Lower lobe of right lung (tissue), 2 donors: ENCODE measurements at regions not wholly inside any gene's neighbourhood (a gene's known extent, or its start where the extent isn't known, plus 50 kb on each side); places are given as distances from the start of the nearest gene placed in this dataset.
A peak's percentile ranks its signal among the peaks of the same experiment; 100 is the strongest.

Source experiments
- ATAC-seq, 2 donors: fragments of 200-7000 bp; cut with Tn5 transposase; one replicate each; pipeline ENCODE4 v1.9.1; 2020 to 2022; ENCODE audit warnings: mild to moderate bottlenecking in 2 of 2, moderate library complexity in 2 of 2
- DNase-seq: peaks from one replicate; pipeline ENCODE4 v3.0.0-alpha.2; 2020
- H3K27ac ChIP-seq: fragments of 200-600 bp; one replicate; pipeline ENCODE4 v1.8.0; 2022
- H3K27me3 ChIP-seq: fragments of 200-600 bp; one replicate; pipeline ENCODE4 v1.8.0; 2022; ENCODE audit warnings: low read depth
- H3K36me3 ChIP-seq: fragments of 200-600 bp; one replicate; pipeline ENCODE4 v1.8.0; 2022; ENCODE audit warnings: mild to moderate bottlenecking
- H3K4me1 ChIP-seq: fragments of 200-600 bp; one replicate; pipeline ENCODE4 v1.8.0; 2022
- H3K4me3 ChIP-seq: fragments of 200-600 bp; one replicate; pipeline ENCODE4 v1.8.0; 2022; ENCODE audit warnings: mild to moderate bottlenecking
- H3K9me3 ChIP-seq: fragments of 200-600 bp; one replicate; pipeline ENCODE4 v1.8.0; 2022
- intact Hi-C: fragments of 100-400 bp; cut with DNase I; formaldehyde crosslinking; loops from one replicate; pipeline ENCODE4 v1.11.0; 2022
- TF ChIP-seq, protein P1 (sequence below): fragments of 200-600 bp; IDR thresholded peaks from one replicate; pipeline ENCODE4 v1.8.0; 2022; ENCODE audit warnings: antibody characterized with exemption, mild to moderate bottlenecking
- donor health status: DM: no; HTN: yes; CAD: no; lungs with severe emphysema.

DNA sequence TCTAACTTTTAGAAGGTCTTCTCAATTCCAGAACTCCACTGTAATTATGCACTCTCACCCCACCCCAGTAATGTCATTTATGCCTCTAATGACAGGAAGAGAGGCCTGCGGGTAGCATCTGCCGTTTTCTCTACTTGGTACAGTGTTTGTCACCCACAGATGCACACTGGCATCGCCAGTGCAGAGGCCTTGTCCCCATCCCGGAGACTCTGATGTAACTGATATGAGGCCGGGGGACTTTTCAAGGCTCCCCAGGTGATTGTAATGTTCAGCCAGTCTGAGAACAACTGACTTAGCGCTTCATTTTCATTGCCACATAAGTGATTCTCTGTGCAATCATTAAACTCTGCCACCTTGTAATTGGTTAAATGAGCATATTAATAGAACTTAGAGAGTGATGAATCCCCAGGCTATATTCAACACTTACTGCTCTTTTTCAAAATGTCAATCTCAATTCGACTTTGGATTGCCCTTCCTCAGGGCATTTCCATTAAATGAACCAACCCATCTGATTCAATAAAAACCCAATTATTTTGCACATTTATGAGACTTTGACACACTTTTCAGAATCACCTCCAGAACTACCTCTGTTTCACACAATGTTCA is 113.2 kb downstream of the HERPUD2 start:
- no peaks in the 10 kb centered on the region for H3K4me1 ChIP-seq
- intact Hi-C loops = no loop called here
- no peaks in the 10 kb centered on the region for H3K27me3 ChIP-seq
- H3K36me3 ChIP-seq = no peaks in the 10 kb centered on the region
- ATAC-seq = no peak
- no peak for DNase-seq
- TF ChIP-seq, protein P1, sequence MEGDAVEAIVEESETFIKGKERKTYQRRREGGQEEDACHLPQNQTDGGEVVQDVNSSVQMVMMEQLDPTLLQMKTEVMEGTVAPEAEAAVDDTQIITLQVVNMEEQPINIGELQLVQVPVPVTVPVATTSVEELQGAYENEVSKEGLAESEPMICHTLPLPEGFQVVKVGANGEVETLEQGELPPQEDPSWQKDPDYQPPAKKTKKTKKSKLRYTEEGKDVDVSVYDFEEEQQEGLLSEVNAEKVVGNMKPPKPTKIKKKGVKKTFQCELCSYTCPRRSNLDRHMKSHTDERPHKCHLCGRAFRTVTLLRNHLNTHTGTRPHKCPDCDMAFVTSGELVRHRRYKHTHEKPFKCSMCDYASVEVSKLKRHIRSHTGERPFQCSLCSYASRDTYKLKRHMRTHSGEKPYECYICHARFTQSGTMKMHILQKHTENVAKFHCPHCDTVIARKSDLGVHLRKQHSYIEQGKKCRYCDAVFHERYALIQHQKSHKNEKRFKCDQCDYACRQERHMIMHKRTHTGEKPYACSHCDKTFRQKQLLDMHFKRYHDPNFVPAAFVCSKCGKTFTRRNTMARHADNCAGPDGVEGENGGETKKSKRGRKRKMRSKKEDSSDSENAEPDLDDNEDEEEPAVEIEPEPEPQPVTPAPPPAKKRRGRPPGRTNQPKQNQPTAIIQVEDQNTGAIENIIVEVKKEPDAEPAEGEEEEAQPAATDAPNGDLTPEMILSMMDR = no peak
- no peaks in the 10 kb centered on the region for H3K9me3 ChIP-seq
- no peak overlapping the region for H3K4me3 ChIP-seq
- no peak overlapping the region for H3K27ac ChIP-seq

DNA sequence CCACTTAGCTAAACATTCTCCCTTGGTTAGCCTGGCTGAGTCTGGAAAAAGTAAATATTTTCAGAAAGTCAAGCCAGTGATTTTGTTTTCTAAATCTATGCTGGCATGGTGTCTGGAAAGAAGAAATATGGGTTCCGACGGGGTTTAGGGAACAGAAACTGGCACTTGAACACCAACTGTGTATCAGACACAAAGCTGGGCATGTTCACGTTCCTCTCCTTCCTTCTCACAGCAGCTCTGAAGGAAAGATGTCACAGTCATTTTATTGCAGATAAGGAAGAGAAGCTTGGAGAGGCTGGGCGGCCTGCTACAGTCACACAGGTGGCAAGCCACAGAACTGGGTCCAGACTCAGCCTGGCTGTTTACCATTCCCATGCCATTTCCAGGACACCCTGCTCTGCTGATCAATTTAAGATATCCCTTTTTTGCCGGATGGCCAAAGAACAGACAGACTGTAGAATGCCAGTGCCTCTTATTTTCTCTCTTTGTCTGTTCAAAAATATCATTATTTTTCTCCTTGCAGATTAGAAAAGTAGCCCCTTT is 118.8 kb downstream of the HERPUD2 start:
- no peak for ATAC-seq
- Histone ChIP-seq H3K36me3 (no peaks in the 10 kb centered on the region), H3K4me1 (no peaks in the 10 kb centered on the region), H3K4me3 (no peak overlapping the region), H3K9me3 (no peaks in the 10 kb centered on the region), H3K27ac (no peak overlapping the region), H3K27me3 (no peaks in the 10 kb centered on the region)
- intact Hi-C loops = no loop called here
- no peak for DNase-seq
- TF ChIP-seq, protein P1 = no peak

DNA sequence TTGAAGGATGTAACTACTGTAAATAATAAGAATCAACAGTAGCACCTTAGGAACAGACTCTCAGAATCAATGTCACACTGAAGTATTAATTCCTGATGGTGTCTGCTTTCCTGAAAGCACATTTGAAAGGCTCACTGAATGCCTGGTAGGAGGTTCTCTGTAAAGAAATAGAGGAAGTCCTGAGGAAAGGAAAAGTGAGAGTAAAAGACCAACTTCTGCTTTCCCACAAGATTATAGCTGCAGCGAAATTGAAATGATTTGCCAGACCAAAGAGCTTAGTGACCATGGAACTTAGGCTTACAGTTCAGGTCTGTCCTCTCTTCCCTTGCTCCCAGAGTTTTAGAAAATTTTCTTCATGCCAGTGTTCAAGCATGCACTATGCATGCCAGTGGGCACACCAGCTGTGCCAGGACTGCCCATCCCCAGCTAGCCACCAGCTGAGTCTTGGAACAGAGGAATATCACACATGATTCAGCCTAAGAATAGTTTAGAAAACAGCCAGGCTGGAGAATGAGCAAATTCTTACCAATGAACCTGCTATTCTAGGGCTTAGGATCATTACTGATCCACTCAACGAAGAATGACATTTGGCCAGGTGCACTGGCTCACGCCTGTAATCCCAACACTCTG is 123.2 kb downstream of the HERPUD2 start:
- intact Hi-C loops = no loop called here

DNA sequence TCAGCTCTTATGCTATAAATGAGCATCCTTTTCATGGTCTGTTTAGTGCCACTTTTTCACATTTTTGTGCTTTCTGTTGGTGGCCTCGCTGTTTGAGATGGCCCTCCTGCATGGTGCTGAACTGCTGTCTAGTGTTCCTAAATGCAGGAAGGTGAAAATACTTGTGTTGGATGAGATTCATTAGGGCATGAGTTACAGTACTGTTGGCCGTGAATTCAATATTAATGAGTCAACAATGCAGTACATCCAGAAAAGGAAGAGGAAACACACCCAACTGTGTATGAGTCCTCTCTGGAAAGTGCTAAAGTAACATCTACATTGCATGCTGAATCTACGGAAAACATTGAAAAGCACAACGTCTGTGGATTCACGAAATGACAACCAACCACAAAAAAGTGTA is 124.0 kb downstream of the HERPUD2 start:
- no peak overlapping the region for H3K27ac ChIP-seq
- no peak for DNase-seq
- no peak overlapping the region for H3K4me3 ChIP-seq
- no peaks in the 10 kb centered on the region for H3K27me3 ChIP-seq
- H3K9me3 ChIP-seq = no peaks in the 10 kb centered on the region
- intact Hi-C loops = no loop called here
- TF ChIP-seq, protein P1 = no peak
- H3K36me3 ChIP-seq = no peaks in the 10 kb centered on the region
- no peaks in the 10 kb centered on the region for H3K4me1 ChIP-seq
- ATAC-seq = no peak

More for the DNA sequence above, 123.2 kb downstream of the HERPUD2 start:
- peak; percentile 40 to 46 for ATAC-seq
- no peak for DNase-seq
- TF ChIP-seq, protein P1 = no peak
- H3K9me3 ChIP-seq = no peaks in the 10 kb centered on the region
- H3K36me3 ChIP-seq = no peaks in the 10 kb centered on the region
- no peaks in the 10 kb centered on the region for H3K4me1 ChIP-seq
- peak overlapping the region; percentile 27 for H3K27ac ChIP-seq
- H3K27me3 ChIP-seq = no peaks in the 10 kb centered on the region
- H3K4me3 ChIP-seq = no peak overlapping the region

DNA sequence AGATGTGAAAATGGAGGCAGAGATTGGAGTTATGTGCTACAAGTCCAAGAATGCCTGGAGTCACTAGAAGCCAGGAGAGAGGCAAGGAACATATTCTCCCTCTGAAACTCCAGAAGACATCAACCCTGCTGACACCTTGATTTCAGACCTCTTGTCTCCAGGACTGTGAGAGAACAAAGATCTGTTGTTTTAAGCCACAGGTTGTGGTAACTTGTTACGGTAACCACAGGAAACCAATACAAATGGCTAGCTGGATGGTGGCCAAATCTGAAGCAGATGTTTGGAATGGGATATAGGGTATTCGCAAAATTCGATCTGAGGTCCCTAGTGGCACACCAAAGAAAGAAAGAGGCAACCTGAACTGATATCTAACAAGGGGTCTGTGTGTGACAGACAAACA is 129.0 kb downstream of the HERPUD2 start:
- intact Hi-C loops = no loop called here
- Histone ChIP-seq H3K36me3 (no peaks in the 10 kb centered on the region), H3K4me1 (no peaks in the 10 kb centered on the region), H3K27me3 (no peaks in the 10 kb centered on the region), H3K4me3 (no peak overlapping the region), H3K27ac (no peak overlapping the region), H3K9me3 (no peaks in the 10 kb centered on the region)
- TF ChIP-seq, protein P1 = no peak
- ATAC-seq = no peak
- DNase-seq = no peak
